ENCODE measurements at regions not wholly inside any gene's neighbourhood (a gene's known extent, or its start where the extent isn't known, plus 50 kb on each side); places are given as distances from the start of the nearest gene placed in this dataset.

- no peak for DNase-seq (ENCODE audit: low read depth)
These were observed 550.9 kb upstream of the TMPRSS15 start for GRCh38 chr21:18954441-18954844.

DNA sequence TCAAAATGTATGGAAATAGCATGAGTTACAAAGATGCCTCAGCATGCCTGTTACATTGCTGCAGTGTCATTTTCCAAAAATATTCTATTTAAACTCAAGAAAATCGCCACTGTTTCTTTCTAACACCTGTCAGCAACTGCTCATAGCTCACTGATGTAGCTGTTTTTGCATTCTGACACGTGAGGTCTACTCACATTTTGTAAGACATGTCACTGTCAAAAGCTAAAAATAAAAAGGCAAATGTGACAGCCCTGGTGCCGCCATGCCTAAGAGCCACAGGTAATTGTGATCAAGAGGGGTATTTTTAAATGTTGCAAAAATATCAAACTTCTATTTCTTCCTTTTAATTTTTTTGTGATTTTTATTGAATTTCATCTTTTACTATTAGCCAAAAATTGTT, 556.2 kb upstream of the TMPRSS15 start:
- no peak for DNase-seq (ENCODE audit: low read depth)

DNA sequence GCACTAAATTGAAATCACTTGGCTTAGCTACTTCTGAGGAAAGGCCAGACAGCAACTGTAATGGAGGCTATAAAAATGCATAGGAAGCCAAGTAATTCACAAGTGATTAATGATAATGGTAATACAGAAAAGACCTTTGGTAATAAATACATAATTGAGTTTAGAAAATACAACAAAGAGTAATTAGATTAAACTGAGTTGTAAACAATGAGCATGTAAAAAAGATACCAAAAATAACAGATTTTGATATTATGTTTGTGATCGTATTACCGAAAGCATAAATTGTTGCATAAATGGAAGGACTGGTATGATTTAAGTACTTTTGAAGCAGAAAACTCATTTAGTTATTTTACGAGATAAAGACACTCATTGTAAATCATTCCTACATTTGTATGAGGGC, 556.7 kb upstream of the TMPRSS15 start:
- DNase-seq (ENCODE audit: low read depth) = no peak

- no peak for DNase-seq (ENCODE audit: low read depth)
These were observed 566.8 kb upstream of the TMPRSS15 start for GRCh38 chr21:18970416-18970815.

- no peak for DNase-seq (ENCODE audit: low read depth)
These were observed 567.4 kb upstream of the TMPRSS15 start for GRCh38 chr21:18970941-18971340.

DNA sequence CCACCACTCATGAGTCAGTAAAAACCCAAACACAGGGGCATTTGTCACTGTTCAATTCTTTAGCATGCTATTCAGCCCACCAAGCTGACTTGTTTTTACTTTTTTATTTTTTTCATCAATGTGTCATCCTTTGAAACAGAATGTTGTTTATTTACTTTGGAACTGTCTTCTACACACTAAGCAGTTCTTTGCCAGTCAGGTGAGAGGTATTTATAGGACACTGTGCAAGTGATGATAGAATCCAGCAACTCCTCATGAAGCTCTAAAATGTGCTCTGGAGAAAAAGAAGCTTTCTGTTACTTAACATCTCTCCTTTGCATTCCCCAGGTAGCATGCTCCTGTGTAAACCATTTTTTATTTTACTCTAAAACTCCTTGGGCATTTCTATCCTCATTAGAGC, 582.0 kb upstream of the TMPRSS15 start:
- no peak for DNase-seq (ENCODE audit: low read depth)

DNA sequence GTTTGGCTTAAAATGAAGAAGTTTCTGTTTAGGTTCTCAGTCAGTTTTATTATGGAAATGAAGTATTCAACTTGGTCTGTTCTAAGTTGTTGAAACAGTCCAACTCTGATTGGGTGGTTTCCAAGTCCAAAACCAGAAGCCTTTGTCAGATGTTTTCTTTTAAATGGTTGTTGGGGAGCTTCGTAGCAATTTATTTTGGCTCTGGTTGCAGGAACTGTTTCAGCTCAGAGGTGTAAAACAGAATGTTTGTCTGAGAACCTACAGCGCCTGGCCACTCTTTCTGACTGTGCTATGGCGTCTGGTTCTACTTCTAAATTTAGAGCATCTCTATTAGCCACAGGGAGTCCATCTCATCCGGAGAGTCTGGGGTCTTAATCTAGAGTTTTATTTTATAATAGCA, 582.6 kb upstream of the TMPRSS15 start:
- no peak for DNase-seq (ENCODE audit: low read depth)

- DNase-seq (ENCODE audit: low read depth) = no peak
These were observed 584.0 kb upstream of the TMPRSS15 start for GRCh38 chr21:18987520-18988026.

- DNase-seq (ENCODE audit: low read depth) = no peak
These were observed 586.4 kb upstream of the TMPRSS15 start for GRCh38 chr21:18989953-18990495.

- DNase-seq (ENCODE audit: low read depth) = no peak
These were observed 588.3 kb upstream of the TMPRSS15 start for GRCh38 chr21:18991846-18992245.

GRCh38 chr21:19010251-19010650, 606.7 kb upstream of the TMPRSS15 start:
- DNase-seq (ENCODE audit: low read depth) = no peak

GRCh38 chr21:19010996-19011395, 607.4 kb upstream of the TMPRSS15 start:
- DNase-seq (ENCODE audit: low read depth) = no peak

DNA sequence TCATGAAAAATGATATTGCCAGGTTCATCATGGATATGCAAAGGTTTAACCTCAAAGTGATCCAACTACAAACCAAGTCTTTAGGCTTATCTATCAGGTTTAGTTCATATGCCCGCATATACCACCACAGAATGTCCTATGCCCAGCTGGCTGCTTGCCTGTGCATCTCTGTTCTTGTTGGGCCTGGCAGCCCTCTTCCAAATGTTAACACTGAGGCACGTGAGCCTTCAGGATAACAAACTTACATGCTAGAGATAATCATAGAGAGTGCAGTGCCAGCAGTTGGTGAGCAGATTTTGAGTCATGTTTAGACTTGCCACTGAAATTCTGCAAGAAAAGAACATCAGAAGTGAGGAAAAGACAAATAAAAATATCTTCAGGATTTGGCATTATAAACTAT, 607.9 kb upstream of the TMPRSS15 start:
- DNase-seq (ENCODE audit: low read depth) = no peak

DNA sequence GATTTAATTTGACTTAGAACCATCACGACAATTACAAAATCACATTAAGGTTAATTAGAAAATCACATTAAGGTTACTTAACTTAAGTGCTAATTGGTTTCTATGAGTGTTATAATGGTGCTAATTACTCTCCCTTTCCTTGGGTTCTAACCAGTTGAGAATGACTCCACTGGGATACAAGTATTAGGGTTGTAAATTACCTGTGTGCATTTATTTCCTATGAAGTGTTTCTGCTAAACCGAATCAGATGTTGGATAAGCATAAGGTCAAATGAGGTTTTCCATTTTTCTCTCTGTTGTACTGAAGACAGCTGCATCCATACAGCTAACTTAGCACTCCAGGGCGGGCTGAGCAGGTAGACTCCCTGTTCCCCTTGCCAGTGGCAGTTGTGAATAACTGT, 610.3 kb upstream of the TMPRSS15 start:
- no peak for DNase-seq (ENCODE audit: low read depth)

- DNase-seq (ENCODE audit: low read depth) = no peak
These were observed 614.9 kb upstream of the TMPRSS15 start for GRCh38 chr21:19018529-19018928.

- no peak for DNase-seq (ENCODE audit: low read depth)
These were observed 619.4 kb upstream of the TMPRSS15 start for GRCh38 chr21:19022978-19023377.

DNA sequence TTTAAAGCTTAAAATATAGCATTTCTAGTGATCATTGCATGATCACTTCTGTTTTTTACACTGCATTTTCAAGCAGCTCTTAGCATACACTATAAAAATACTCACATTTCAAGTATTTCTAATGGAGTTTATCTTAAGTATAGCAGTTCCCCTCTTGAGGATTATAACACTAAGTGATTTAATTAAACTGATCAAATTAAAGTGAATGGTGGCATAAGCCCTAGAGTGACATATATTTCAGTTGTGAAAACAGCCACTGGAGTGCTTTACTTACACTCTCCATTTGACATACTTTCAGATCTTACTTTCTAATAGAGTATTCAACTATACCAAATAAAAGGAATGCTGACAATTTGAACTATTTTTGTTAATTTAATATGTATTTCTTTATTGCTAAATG, 623.3 kb upstream of the TMPRSS15 start:
- DNase-seq (ENCODE audit: low read depth) = no peak

DNA sequence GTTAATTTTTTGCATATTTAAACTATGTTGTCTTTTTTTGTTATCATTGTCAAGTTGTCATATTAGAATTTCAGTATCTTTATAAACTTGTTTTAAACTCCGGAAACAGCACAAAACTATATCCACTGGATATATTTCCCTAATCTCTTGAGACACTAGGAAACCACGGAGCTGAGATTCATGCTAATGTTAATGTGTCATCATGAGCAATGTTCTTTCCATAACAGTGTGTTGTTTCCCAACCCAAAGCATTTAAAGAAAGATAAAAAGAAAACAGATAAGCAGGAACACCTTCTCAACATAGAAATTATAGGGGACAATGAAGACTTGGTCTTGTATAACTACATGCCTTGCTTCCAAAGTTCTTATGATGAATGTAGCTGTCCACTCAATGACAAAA, 626.2 kb upstream of the TMPRSS15 start:
- DNase-seq (ENCODE audit: low read depth) = no peak

DNA sequence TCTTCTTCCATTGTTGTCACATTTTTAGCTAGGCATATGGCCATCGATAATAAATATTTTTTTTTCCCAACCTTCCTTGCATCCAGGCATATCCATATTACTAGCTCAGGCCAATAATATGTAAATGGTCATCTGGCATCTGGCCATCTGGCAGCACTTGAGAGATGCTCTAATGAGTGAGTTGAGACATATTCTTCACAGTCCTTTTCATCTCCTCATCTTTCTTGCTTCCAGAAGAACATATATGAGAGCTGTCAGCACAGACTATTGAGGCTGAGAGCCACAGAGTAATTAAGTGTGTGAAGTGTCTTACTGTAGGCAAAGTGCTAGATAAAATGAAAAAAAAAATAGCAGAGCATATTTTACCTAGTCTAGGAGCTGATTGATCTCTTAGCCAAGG, 628.4 kb upstream of the TMPRSS15 start:
- DNase-seq (ENCODE audit: low read depth) = no peak

DNA sequence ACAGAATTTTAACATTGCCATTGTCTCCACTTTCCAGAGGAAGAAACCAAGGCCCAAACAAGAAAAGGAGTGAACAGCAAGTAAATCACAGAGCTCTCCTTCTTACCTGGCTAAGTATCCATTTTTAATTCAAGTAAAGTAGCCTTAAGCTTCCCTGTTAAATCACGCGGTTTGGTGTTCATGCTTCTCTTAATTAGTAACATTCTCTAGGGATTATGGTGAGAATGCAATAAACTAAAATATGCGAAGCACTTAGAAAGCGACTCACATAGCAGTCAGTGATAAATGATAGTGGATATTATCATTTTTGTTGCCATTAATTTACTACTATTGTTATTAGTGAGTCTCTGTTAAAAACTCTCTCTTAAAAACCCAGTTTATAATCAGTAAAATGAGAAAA, 630.5 kb upstream of the TMPRSS15 start:
- no peak for DNase-seq (ENCODE audit: low read depth)

DNA sequence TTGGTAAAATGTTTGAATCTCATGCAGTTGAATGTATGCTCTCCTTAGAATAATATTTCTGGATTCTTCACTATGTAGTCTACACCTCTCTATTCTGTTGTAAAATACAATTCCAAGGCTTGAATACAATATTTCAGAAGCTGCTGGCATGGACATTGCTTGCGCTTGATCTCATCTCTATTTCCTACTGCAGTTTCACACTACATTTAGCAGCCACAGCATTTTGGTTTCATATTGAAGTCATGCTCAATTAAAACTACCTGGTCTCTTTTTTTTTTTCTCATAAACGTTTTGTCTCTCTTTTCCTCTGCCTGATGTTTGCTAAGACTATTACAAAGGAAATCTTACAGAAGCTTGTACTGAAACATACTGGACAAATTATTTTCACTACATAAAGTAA, 631.0 kb upstream of the TMPRSS15 start:
- DNase-seq (ENCODE audit: low read depth) = no peak

DNA sequence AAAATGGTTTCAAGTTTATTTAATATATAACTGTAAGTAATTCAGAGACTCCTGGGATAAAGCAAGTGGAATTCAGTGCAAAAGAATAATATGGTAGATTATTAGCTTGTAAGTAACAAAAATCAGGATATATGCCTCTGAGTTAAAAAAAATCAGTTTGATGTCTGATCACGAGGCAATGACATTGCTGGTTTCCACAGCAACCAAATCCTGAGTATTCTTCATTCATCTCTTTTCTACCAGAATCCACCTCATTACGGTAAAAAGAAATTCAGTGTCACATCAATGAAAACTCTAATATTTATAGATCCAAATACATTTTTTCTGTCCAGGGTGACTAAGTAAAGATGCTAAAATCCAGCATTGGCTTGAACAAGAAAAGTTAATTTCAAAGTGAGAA, 642.3 kb upstream of the TMPRSS15 start:
- DNase-seq (ENCODE audit: low read depth) = no peak

- DNase-seq (ENCODE audit: low read depth) = no peak
These were observed 644.6 kb upstream of the TMPRSS15 start for GRCh38 chr21:19048098-19048672.

DNA sequence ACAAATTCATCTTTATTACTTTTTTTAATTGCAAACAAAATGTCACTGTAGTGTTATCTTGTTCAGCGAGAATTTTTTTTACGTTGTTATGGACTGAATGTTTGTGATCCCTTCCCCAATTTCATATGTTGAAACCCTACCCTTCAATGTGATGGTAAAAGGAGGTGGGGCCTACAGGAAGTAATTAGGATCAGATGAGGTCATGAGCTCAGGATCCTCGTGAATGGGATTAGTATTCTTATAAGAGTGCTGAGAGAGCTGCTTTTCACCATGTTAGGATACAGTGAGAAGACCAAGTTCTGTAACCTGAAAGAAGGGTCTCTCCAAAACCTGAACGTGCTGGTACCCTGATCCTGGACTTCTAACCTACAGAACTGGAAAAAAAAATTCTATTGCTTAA, 646.0 kb upstream of the TMPRSS15 start:
- no peak for DNase-seq (ENCODE audit: low read depth)
